ENCODE measurements at regions not wholly inside any gene's neighbourhood (a gene's known extent, or its start where the extent isn't known, plus 50 kb on each side); places are given as distances from the start of the nearest gene placed in this dataset.

DNA sequence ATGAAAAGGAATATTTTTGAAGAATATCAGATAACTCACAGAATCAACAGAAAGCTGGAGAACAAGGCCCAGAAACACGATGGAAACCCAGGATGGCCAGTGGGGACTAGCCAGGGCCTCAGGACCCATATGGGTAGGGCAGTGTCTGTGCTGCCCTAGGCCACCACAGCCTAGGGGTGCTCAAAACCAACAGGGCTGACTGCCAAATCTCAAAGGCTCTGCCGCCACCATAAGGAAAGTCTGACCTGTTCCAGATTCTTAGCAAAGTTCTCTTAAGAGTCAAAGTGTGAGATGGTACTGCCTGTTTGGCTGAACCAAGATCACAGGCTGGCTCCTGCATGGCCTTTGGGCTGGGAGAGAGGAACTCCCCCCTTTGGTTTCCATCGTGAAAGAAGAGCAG lies 164.7 kb upstream of the CTTNBP2NL start:
- DNase-seq, result no peak

DNA sequence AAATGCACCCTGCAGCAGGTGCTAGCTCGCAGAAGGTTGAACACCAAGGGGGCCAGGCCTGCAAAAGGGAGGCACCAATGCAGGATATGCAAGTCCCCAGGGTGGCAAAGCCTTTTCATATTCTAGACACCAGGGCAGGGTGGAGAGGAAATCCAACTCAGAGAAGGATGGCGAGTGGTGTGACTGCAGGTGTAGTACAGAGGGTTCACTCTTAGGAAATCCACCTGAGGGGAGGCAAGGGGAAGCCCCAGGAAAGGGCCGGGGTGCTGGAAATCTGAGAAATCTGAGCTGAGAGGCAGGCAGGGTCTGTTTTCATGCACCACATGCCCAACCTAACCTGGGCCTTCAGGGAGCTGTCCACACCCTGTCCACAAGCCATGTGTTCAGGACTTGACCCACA lies 163.2 kb upstream of the CTTNBP2NL start:
- DNase-seq, result no peak

DNA sequence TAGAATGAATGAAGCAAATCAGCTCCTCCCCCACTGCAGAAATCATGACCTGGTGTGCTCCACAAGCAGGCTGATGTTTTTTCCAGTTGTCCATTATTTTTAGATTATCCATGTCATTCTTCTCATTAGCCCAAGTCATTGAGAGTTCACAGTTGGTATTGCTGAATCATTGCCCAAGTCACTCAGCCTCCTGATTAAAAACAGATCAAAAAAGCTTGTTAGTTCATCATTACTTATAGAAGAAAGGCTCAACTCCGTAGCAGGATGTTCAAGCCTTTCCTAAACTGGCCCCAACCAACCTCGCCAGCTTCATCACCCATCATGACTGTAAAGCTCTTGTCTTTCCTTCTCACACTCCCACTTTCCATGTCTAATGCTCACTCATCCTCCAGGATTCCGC lies 161.3 kb upstream of the CTTNBP2NL start:
- no peak for DNase-seq

DNA sequence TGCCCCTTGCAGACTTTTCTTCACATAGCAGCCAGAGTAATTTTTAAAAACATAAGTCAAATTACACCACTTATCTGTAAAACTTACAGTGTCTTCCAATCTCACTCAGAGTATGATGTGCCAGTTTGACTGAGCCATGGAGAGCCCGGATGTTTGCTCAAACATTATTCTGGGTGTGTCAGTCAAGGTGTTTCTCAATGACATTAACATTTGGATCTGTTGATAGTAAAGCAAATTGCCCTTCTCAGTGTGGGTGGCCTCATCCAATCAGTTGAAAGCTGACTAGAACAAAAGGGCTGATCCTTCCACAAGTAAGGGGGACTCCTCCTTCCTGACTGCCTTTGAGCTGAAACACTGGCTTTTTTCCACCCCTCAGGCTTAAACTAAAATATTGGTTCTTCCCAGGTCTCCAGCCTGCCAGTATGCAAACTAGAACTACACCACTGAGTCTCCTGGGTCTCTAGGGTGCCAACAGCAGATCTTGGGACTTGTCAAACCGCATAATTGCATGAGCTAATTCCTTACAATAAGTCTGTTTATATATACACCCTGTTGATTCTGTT lies 157.9 kb upstream of the CTTNBP2NL start:
- DNase-seq, result no peak

DNA sequence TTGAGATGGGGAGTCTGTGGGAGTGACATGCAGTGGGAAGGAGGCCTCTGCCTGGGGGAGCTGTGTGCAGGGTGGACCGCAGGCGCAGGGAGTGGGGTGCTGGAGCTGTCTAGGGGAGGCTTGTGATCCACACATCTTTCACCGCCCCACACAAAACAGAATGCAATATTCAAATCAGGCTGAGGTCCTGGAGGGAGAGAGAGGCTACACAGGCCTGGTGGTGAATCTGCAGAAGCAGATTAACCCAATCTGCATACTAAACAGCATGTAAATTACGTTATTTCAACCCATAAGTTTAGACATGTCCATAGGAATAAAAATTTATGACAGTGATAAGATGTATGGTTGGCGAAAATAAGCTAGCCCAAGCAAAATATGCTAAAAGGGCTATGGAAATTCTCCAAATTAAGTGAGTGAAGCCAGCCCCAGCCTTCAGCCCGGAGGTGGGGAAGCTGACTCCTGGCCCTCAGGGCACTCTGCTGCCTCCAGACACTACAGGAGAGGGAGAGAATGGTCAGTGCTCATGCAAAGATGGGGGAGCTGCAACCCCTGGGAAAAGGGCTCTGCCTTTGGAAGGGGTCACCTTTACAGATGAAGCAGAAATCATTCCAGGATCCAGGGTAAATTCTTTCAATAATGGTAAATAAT lies 156.2 kb upstream of the CTTNBP2NL start:
- no peak for DNase-seq

DNA sequence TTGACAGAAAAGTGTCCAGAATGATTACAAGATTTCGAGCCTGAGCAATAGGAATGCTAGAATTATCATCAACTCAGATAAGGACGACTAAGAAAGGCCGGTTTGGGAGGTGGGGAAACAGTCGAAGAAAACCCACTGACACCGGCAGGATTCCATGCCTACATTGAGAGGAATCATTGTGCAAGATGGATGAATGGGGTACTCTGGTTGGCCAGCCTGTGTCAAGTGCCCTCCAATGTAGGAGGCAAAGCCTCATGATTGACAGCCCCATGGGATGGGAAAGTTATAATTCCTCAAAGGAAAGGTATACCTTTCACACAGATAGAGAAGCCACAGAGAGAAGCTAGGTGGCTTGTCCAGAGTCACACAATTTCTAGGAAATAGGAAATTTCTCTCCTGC lies 153.5 kb upstream of the CTTNBP2NL start:
- DNase-seq, result no peak

DNA sequence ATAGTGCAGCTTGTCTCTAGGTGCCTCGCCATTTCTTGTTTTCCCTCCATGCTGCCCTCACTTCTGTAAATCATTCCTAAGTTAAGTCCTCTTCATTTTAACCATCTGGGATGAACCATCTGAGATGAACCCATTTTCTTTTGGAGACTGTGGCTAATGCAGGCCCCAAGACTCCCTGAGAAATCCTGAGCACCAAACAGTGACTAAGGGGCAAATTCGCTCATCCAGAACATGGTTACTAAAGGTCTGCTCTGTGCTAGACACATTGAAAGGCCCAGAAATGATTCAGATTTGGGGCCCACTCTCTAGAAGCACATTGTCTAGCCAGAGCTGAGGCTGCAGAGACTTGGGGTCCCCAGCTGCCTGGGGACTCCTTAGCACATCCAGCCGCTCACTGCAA lies 151.9 kb upstream of the CTTNBP2NL start:
- no peak for DNase-seq

DNA sequence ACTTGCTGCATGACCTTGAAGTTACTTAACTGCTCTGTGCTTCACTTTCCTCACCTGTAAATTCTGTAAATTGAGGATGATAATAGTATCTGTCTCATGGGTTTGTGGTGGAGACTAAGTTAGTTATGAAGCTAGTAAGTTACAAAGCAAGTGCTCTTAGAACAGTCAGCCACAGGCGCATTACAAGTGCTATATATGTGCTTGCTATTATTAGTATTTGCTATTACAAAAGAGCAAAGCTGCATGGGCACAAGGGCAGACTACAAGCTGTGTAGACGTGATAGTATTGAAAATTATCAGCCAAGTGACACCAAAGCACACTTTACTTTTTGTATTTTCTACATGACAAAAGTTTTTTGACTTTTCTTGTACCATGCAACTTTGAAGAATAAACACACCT lies 150.9 kb upstream of the CTTNBP2NL start:
- DNase-seq, result no peak

DNA sequence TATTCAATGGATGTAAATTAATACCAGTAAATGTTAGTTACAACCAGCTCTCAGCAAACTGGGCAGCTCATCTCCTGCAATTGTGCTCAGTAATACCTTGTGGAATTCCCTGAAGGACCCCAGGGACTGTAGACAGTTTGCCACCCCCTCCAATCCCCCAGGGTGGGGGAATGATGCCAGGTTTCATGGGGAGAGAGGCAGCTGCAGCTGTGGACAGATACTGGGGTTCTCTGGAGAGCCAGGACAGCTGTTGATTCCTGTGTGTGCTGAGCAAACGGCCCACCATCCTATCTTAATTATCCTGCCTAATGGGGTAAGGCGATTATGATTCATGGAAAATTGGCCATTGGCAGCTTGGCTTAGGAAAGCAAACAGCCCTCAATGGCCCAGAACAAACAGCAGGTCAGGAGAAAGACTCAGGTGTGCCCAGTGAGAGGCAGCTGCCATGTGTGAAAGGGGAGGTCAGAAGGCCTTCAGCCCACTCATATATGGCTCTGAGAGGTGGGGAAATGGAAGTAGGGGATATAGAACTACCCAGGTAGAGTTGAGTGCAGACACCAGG lies 148.9 kb upstream of the CTTNBP2NL start:
- DNase-seq, result no peak

DNA sequence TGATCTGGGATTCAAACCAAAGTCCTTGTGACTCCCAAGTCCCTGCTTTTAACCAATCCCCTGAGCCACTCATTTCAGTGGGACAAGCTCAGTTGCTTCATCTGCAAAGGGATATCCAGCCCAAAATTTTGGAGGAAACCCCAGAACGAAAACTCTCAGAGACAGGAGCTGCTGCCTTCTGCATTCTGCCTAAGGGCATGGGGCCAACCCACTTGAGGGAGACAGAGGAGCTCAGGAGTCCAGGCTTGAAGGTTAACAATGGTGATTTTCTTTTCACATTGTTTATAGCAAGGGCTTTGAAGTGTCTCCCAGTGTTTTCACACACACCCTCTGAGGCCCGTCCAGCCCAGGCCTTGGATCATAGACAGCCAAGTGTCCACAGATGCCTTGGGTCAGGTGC lies 148.1 kb upstream of the CTTNBP2NL start:
- no peak for DNase-seq

DNA sequence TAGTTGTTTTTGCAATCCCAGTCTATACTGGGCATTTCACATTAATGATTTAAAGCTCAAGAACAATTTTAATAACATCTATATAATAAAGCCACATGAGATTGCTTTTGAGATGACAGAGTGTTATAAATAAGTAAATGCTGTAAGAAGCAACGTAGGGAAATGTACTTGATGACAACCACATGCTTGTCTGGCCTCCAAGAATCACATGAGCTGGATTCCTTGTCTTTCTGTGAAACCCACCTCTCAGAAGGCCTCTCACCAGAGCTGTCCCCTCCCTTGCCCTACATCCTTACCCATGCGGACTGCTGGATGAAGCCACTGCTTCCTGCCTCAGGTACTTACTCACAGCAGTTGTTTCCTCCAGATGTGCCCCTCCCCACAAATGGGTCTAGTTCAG lies 145.1 kb upstream of the CTTNBP2NL start:
- DNase-seq, result no peak

DNA sequence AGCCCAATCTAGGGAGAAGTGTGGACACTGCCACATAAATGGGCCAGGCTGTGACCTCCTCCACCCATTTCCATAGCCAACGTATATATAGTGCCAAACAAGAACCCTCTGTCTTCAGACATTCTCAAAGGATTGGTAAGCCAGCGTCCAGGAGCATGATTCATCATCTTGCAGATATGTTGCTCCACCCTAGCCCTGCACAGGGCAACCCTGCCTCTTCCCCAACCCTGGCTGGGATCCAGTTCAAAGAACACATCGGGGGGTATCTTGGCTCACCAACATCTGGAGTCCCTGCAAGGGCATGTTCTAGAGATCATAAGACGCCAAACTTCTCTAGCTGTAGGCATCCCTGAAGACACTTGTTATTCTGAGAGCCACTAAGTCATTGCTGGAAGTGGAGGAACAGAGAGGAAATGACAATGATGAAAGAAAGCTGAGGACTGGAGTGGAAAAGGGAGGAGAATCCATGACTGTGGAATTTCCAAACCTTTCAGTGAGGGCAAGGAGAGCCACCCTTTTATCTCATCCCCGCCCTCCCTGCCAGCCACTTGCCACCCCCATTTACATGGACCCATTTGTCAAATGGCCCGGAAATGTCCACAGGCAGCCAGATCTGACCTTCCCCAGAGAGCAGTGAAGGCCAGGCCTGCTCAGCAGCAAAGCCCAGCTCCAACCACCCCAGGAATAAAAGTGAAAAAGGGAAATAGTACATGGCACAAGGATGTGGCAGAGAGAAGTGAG lies 144.1 kb upstream of the CTTNBP2NL start:
- no peak for DNase-seq

DNA sequence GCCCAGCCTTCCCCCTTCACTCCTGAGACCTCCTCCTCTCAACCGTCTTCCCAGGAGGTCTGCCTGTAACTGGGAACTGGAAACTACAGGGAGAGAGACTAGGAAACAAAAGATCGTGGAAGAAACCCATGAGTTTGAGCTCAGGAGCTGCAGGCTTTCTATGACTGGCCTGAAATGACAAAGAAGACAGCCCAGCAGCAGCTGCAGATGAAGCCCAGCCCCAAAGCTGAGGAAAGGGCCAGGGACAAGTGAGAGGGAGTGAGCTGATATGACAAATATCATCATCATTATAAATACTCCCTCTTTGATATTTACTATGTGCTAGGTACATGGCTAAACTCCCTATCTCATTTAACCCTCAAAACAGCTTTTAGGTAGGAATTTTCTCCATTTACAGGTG lies 142.6 kb upstream of the CTTNBP2NL start:
- DNase-seq, result no peak

DNA sequence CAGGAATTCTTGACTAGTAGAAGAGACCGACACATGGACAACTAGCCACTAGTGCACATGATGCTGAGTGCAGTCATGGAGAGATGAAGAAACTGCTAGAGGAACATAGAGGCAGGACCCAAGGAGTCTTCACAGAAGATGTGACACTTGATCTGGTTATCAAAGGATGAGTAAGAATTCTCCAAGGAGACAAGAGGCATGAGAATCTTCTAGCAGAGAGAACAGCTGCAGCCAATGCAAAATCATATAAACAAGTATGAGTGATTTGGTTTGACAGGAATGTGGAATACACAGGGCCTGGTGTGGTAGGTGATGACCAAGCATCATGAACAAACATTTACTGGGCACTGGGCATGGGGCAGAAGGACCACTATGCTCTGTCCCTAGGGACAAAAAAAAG lies 140.9 kb upstream of the CTTNBP2NL start:
- no peak for DNase-seq

DNA sequence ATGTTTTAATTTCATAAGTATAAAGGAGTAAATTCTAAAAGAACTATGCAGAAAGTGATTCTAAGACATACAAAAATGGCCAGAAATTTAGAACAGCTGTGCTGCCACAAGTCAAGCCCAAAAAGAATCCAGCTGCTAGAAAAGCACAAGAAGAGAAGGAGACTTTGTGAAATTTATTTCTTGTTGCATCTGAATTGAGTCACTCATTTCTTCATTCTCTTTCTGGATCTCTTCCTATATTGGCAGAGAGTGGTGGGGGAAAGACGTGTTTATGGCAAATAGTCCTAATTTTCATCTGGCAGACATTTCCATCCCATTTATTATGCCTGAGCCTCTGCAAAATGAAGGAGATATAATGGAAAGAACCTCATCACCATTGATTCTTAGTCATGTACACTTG lies 139.6 kb upstream of the CTTNBP2NL start:
- DNase-seq, result no peak

DNA sequence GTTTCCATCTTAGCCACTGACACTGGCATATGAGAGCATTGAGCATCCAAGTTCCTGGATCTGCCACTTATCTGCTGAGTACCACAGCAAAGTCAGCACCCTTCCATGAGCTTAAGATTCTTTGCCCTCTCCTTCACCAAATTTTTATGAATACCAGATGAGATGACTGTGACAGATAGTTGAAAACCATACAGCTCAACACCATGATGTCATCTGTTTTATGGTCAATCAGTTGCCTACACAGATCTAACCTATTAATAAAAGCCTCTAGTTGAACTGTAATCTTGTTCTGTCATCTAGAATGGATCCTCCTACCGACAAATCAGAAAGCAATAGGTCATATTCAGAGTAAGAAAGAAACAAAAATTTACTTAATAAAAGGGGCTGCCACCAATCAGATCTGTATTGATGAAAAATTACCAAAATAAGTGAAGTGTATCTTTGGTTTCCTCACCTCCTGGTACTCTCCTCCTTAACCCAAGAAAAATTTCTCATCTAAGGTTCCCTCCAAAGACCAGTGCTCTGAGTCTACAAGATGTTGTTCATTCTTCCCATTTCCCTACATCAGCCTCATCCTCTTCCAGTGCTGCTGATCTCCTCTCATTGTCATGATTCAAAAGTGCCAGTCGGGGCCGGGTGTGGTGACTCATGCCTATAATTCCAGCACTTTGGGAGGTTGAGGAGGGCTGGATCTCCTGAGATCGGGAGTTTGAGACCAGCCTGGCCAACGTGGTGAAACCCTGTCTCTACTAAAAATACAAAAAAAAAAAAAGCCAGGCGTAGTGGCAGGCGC lies 138.8 kb upstream of the CTTNBP2NL start:
- no peak for DNase-seq

DNA sequence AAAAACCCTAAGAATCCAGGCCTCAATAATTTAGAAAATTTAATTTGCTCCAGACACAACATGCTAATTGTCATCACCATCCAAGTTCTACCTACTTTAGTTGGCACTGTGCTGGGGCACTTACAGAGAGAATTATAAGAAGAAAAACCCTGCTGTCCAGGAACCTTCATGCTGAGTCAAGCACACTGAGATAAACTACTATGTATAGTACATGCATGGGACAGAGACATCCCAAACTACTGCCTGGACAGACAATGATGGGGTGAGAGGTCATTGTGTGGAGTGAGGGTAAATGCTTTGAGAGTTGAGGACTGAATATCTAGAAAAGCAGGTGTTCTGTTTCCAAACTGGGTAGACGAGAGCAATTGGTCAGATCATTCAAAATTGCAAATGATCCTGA lies 135.3 kb upstream of the CTTNBP2NL start:
- DNase-seq, result no peak

DNA sequence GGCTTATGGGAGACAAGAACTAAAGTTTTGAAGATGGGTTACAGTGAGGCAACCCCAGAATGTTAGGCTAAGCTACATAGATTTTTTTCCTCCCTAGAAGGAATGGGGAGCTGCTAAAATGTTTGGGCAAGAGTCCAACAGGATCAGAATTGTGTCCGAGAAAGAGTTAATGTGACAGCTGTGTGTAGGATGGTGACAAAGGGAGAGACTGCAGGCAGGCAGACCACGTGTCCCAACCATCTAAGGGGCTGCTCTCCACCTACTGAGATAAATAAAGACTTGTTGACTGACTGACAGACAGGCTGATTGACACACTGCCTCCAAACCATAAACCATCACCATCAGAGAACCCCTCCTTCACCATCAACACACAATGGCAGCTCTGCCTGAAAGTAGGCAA lies 133.7 kb upstream of the CTTNBP2NL start:
- no peak for DNase-seq

DNA sequence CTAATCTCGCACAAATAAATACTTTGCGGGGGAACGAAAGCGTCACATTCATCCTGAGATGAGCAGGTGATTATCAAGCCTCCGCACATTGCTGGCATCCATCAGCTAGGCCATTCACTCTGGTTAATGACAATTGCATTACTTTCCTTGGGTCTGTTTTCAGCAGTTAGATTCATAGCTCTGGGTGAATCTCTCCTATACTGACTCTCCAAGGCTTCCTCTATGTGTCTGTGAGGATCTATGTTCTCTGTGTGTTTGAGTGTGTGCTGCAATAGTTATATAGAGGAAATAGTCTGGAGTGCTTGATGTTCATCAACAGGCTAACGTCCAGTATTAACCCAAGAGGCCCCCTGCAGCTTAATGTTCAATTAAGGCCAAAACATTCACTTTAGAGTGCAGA lies 133.0 kb upstream of the CTTNBP2NL start:
- no peak for DNase-seq

DNA sequence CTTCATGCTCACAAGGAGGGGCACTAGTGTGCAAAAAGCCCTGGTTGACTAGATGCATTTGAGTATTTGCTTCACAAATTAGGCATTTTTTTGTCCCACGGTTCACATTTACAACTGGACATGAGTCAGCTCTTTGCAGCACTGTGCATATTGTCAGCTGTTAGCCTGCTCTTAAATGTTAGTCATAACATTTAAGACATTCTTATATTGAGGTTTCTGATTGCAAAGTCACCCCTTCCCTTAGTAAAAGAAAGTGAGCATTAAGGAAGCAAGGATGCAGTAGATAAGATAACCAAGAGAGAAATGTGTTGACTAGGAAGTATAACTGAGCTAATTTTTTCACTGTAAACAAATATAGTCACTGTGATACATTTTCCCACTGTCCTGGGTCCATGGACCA lies 132.6 kb upstream of the CTTNBP2NL start:
- no peak for DNase-seq

DNA sequence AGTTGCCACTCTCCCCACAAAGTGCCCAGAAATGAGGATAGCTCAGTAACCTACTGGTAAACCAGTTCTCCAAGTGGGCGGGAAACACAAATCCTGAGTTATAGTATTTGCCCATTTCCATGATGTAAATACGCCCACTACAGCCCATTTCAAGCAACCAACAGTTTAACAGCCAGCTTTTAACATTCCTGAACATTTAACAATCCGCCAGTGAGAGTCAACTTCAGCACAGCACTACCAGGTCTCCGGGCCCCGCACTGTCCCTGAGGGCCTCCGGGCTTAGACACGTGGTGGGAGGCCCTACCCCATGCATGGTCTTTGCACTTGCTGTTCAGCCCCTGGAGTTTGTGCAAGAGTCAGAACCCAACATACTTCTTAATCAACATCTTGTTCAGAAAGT lies 132.0 kb upstream of the CTTNBP2NL start:
- no peak for DNase-seq

DNA sequence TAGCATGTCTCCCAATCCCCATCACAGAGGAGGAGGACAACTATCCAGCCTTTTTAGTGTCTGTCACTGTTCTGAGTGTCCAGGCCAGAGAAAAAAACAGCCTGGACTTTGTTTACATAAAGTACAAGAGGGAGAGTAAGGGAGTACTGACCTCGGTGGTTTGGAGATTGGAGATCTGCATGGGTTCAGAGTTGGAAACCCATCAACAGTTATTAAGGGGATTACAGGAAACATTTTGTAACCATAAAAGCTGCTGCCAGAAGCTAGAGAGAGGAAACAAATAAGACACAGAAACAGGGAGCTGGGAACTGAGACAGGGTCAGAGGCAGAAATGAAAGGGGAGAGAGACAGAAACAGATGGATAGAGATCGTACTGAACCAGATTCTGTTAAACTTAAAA lies 131.5 kb upstream of the CTTNBP2NL start:
- DNase-seq, result no peak

DNA sequence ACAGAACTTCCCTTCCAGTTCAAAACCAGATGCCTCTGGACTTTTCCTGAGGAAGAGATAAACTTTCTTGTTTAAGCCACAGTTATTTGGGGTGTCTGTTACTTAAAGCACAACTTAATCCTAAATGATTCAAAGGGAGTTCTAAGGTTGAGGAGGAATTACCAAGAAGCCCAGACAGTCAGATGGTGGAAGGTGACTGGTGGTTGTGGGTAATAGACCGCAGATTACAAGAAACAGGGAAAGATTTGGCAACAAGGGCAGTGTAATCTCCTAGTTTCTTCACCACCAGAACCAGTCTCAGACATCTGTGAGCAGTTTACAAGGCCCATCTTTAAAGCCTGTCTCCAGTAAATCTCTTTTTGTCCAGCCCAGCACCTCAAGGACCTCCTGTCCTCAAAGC lies 130.1 kb upstream of the CTTNBP2NL start:
- no peak for DNase-seq

DNA sequence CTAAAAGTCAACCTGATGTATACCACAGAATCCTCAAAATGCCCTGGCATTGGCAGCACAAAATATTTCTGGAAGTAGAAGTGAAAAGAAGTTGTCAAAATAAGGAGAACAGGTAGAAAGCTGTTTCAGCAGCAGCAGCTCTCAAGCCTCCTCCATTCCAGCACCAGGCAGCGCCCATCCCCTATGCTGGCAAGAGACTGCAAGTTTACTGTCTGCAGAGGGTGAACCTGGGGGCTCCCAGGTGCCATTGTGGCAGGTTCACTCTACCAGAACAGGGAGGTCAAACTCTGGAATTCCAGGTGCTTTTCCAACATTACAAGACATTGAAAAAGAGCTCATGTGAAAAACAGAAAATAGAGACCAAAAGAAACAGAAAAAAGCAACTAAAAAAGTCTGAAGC lies 128.8 kb upstream of the CTTNBP2NL start:
- DNase-seq, result no peak
